ENCODE measurements at regions not wholly inside any gene's neighbourhood (a gene's known extent, or its start where the extent isn't known, plus 50 kb on each side); places are given as distances from the start of the nearest gene placed in this dataset.

DNA sequence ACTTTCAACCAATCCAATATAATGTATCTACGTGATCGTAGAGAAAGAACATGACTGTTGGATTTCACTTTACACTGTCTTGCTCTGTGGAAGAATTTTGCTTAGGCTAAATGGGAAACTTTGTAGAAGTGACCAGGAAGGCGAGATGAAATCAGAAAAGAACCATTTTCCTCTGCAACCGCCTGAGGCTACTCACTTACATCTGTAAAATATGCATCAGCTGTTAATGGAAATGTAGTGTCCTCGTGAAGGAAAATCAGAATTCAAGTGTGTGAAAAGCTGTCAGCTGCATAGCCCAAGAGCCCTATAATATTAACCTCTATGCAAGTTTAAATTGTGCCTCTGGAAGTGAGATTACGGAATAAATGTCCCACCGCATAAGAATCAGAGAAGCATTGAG lies 277.9 kb downstream of the C6orf118 start:
- TF ChIP-seq, protein P1, sequence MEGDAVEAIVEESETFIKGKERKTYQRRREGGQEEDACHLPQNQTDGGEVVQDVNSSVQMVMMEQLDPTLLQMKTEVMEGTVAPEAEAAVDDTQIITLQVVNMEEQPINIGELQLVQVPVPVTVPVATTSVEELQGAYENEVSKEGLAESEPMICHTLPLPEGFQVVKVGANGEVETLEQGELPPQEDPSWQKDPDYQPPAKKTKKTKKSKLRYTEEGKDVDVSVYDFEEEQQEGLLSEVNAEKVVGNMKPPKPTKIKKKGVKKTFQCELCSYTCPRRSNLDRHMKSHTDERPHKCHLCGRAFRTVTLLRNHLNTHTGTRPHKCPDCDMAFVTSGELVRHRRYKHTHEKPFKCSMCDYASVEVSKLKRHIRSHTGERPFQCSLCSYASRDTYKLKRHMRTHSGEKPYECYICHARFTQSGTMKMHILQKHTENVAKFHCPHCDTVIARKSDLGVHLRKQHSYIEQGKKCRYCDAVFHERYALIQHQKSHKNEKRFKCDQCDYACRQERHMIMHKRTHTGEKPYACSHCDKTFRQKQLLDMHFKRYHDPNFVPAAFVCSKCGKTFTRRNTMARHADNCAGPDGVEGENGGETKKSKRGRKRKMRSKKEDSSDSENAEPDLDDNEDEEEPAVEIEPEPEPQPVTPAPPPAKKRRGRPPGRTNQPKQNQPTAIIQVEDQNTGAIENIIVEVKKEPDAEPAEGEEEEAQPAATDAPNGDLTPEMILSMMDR (IDR thresholded peaks at IDR 0.05) = no peak
- no peak for TF ChIP-seq POLR2A (IDR thresholded peaks at IDR 0.05)
